HEK293 (cell line): ENCODE measurements at regions not wholly inside any gene's neighbourhood (a gene's known extent, or its start where the extent isn't known, plus 50 kb on each side); places are given as distances from the start of the nearest gene placed in this dataset.

ENCODE experiments used
- CTCF ChIP-seq: fragments of 450-650 bp; formaldehyde crosslinking; IDR thresholded peaks from 2 replicates; pipeline ENCODE4 v1.5.1; 2016; ENCODE audit warnings: missing biosample characterization, missing genetic modification characterization
- GLIS2 ChIP-seq: fragments of 450-650 bp; formaldehyde crosslinking; IDR thresholded peaks from 2 replicates; pipeline ENCODE4 v1.5.1; 2016; ENCODE audit warnings: missing biosample characterization, missing genetic modification characterization
- YY1 ChIP-seq: fragments of 450-650 bp; formaldehyde crosslinking; IDR thresholded peaks from 2 replicates; pipeline ENCODE4 v1.5.1; 2018; ENCODE audit warnings: missing biosample characterization, missing genetic modification characterization
- TF ChIP-seq, protein P1 (sequence below): sonication (generic); formaldehyde crosslinking; IDR thresholded peaks from 2 replicates; pipeline ENCODE4 v1.8.1; 2022; ENCODE audit warnings: mild to moderate bottlenecking, moderate library complexity, missing genetic modification reagents
- TF ChIP-seq, protein P2 (sequence below): fragments of 450-650 bp; formaldehyde crosslinking; IDR thresholded peaks from 2 replicates; pipeline ENCODE4 v1.5.1; 2016; ENCODE audit warnings: missing biosample characterization, missing genetic modification characterization

GRCh38 chr1:229142471-229142870 is 128.4 kb upstream of the RAB4A start:
- TF ChIP-seq CTCF, result no peak
- TF ChIP-seq, protein P1, sequence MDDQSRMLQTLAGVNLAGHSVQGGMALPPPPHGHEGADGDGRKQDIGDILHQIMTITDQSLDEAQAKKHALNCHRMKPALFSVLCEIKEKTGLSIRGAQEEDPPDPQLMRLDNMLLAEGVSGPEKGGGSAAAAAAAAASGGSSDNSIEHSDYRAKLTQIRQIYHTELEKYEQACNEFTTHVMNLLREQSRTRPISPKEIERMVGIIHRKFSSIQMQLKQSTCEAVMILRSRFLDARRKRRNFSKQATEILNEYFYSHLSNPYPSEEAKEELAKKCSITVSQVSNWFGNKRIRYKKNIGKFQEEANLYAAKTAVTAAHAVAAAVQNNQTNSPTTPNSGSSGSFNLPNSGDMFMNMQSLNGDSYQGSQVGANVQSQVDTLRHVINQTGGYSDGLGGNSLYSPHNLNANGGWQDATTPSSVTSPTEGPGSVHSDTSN (CRISPR knock-in tag), result no peak
- TF ChIP-seq GLIS2, result no peak
- TF ChIP-seq, protein P2, sequence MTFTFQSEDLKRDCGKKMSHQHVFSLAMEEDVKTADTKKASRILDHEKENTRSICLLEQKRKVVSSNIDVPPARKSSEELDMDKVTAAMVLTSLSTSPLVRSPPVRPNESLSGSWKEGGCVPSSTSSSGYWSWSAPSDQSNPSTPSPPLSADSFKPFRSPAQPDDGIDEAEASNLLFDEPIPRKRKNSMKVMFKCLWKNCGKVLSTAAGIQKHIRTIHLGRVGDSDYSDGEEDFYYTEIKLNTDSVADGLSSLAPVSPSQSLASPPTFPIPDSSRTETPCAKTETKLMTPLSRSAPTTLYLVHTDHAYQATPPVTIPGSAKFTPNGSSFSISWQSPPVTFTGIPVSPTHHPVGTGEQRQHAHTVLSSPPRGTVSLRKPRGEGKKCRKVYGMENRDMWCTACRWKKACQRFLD (tag by site-specific recombination), result no peak
- no peak for TF ChIP-seq YY1
